ENCODE measurements at regions not wholly inside any gene's neighbourhood (a gene's known extent, or its start where the extent isn't known, plus 50 kb on each side); places are given as distances from the start of the nearest gene placed in this dataset.

DNA sequence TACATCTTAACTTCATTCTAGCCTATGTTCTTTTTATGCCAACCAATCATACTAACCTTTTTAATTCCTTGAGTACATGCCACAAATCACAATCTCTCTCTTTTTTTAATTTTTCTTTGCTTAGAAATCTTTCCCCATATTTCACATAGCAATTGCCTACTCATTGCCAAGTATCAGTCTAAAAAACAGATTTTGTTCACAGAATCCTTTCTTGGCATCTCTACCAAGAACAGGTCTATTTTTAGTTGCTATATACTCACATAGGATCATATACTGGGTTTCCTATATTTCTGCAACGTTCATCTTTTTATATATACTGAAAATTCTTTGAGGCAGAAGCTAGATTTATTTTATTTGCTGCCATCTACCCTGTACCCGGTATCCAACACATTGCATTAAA lies 292.1 kb downstream of the GASK1B start:
- no peak for DNase-seq (ENCODE audit: low spot score)

DNA sequence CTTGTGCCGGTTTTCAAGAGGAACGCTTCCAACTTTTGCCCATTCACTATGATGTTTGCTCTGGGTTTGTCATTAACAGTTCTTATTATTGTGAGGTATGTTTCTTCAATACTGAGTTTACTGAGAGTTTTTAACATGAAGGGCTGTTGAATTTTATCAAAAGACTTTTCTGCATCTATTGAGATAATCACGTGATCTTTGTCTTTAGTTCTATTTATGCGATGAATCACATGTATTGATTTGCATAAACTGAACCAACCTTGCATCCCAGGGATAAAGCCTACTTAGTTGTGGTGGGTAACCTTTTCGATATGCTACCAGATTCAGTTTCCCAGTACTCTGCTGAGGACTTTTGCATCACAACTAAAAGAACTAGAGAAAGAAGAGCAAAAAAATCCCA lies 318.0 kb downstream of the GASK1B start:
- no peak for DNase-seq (ENCODE audit: low spot score)

DNA sequence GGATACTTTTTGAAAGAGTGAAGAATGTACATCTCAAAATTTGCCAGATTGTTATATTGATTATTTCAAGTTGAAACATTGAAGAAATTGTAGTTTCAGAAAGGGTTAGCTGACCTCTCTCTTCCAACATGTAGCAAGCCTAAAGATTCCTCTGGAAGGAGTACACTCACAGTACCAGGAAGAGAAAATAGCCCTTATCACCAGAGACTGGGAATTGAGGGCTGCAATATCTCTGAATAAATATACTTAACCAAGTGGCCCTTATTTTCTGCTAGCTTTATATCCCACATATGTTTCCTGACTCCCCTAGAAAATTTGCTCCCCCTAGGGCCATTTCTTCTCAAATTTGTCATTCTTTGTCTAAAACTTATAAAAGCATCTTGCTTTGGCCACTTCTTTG lies 332.2 kb downstream of the GASK1B start:
- DNase-seq (ENCODE audit: low spot score) = no peak

DNA sequence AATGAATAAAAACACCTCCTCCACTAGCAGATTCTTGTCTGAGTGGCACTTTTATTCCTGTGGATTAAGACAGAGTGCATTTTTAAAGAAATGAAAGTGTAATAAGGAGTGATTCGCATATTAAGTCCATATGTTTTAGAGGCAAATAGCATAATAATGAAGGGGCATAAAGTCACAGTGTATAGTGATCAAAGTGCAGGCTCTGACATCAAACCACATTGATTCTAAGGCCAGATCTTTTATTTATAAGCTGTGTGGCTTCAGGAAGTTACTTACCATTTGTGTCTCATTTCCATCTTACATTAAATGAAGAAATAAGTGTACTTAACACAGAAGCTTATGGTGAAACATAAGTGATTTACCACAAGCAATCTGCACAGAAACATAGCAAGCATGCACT lies 332.8 kb downstream of the GASK1B start:
- DNase-seq (ENCODE audit: low spot score) = no peak

DNA sequence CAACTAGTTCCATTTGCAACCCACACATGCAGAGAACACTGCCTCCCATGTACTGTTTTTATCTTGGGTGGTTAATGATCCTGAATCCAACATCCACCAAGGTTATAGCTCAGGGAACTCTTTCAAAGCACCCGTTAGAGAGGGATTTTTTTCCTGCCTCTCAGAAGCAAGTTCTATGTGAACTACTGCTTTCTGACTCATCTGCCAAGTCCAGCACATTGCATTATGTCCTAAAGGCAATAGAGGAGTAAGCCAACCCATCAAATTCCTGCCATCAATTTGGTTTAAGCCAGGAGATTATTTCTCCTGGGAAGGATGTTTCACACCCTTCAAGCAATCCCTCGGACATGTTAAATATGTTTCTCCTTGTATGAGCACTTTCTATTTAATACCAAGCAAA lies 334.5 kb downstream of the GASK1B start:
- DNase-seq (ENCODE audit: low spot score) = no peak

DNA sequence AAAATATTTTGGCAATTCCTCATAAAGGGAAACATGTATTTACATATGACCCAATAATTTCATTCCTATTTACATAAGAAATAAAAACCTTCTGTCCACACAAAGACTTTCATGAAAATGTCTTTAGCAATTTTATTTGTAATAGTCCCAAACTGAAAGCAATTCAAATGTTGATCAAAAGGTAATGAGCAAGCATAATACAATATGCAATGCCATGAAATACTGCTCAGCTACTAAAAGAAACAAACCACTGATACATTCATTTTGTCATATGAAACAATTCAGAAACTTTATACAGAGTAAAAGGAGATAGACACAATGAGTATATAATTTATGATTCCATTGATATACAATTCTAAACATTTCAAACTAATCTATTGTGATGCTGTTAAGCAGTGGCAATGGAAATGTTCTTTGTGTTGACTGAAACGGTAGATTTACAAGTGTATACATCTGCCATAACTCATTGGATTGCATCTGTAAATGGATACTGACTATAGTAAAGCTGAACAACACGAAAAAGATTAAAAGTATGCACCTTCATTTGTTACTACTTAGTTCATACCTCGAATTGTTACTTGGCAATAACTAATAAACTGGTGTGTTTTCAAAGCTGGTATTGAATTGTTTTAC lies 335.6 kb downstream of the GASK1B start:
- DNase-seq (ENCODE audit: low spot score) = no peak

DNA sequence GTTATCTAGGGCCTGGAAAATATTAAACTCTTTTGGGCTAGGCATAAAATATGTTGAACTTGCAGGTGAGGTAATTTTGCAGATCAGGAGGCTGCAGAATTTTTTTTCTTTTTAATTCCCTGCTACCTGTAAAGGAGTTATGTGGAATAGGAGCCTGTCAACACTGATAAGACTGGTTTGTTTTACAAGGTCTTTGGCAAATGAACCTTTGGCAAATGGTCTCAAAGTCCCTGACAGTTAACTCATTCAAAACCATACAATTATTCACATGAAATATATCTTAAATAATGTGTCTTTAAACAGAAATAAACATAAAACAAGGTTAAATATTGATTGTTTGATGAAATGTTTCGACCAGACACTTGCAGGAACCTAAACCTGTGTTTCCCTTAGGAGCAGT lies 340.2 kb downstream of the GASK1B start:
- DNase-seq (ENCODE audit: low spot score) = no peak

DNA sequence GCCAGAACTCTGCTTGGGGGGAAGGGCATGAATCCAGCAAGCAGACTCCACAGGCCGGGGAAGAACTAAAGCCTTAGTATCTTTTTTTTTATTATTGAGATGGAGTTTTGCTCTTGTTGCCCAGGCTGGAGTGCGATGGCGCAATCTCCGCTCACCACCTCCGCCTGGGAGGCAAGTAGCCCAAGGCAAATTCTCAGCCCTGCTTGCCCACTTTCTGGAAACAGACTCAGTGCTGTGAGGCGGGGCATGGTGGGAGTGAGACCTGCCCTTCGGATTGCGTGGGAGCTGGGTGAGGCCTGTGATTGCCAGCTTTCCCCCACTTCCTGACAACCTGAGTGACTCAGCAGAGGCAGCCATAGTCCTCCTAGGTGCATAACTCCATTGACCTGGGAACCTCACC lies 348.8 kb downstream of the GASK1B start:
- no peak for DNase-seq (ENCODE audit: low spot score)

DNA sequence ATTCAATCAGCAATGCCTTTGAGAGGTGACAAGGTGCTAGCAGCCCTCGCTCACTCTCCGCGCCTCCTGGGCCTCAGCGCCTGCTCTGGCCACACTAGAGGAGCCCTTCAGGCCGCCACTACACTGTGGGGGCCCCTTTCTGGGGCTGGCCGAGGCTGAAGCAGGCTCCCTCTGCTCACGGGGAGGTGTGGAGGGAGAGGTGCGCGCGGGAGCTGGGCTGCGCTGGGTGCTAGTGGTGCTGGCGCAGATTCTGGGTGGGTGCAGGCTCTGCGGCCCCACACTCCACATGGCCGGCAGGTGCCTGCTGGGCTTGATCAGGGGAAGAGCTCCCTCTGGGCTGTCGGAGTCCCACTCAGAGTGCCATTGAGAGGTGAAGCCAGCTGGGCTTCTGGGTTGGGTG lies 351.0 kb downstream of the GASK1B start:
- DNase-seq (ENCODE audit: low spot score) = no peak

DNA sequence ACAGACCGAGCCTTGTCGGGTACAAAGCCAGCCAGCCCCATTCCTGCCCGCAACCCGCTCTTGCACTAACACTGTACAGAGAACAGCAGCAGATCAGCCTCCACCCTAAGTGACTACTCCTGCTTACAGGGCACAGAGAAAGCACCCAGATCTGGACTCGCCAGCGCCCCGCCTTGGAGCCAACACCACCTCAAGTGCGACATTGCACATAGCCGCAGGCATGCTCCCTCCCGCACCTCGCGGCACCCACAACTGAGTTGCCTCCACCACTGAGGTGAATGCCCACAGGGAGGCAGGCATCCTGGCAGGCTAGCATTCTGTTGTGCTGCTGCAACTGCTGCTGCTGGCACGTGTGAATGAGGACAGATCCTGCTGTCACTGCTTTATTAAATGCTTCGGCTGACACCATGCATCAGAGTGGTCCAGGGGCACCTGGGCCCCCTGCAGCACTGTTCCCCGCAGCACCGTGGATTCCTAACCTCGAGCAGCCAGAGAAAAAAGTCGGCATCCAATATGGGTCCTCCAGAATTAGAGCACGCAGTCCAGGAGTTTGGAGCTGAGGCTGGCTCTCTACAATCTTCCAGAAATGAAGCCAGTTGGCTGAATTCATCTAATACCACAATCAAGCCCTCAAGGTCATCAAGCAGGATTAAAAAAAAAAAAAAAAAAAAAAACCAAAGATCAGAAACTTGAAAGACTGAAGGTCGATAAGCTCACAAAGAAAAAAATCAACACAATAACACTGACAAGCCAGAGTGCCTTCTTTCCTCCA lies 352.9 kb downstream of the GASK1B start:
- DNase-seq (ENCODE audit: low spot score) = no peak

DNA sequence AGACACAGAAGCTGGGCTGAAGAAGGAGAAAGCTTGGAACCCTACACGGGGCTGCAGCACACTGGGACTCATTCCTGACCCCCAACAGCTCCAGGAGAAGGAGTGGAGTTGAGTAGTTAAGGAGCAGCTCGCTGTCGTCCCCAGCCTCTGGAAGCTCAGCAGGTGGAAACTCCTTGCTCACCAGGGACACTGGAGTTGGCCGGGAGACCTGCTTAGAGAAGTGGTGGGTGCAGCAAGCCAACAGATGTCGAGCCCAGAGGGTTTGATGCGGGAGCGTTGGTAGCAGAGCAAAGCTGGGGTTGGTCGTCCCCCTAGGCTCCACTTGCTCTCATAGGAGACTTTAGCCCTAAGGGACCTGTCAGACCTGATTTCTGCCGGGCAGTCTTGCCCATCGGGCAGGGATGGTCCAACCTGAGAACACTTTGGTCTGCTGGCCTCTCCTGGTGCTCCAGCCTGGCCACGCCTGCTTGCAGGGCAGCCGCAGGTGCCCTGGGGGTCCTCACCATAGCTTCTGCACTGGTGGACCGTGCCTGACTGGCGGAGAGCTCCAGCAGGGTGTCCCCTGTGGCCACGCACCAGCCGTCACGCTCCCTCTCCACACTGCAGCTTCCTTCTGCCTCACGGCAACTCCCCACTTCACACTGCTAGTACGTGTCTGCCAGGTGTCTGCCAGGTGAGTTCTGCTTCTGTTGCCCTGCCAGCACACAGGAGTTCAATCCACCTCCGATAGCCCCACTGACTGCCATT lies 353.7 kb downstream of the GASK1B start:
- DNase-seq (ENCODE audit: low spot score) = no peak

DNA sequence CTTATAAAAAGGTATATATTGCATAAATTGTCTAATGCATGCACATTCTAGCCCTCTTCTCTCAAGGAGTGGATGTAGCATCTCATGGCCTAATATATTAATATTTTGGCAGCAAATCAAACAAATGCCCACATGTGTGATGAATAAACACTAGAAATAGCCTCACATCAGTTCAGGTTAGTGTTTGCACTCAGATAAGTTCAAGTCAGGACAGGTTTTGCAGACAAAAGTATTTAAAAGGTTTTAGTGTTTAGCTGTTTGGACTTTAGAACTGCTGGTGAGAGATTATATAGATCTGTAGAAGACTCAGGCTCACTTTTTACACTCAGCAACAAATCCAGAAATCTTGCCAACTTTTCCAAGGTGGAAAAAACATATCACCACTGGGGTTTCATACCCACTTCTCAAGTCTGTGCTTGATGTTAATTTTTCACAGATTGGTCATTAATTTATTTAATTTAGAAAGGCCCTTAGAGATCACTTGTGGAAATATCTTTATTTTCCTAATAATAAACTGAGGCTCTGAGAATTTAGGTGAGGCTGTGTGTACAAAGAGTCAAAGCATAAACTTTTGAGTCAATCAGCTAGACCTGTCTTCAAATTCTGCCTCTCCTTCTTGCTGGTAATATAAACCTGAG lies 362.6 kb downstream of the GASK1B start:
- no peak for DNase-seq (ENCODE audit: low spot score)

DNA sequence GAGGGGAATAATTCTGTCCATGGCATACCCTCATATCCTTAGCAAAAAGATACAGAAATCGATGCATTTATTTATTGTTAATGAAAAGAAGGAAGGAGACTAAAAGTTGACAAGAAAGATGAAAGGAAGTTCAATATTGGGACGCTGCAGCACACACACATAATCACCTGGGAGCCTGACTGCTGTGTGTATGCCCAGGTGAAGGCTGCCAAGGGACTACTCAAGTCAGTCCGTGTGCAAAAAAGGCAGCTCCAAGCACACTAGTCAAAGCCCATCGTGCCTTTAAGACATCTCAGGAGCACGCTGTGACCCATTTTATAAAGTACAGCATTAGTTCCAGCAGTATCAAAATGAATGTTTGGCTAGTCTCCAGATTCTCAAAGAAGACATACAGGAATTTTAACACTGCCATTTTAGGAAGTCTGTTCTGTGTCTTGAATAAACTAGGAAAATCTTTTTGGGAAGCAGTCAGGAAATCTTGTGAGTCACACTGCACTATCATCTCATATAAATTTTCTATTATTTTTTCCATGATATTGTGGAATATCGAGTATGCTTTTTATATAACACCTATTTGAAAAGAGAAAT lies 363.9 kb downstream of the GASK1B start:
- DNase-seq (ENCODE audit: low spot score) = no peak

DNA sequence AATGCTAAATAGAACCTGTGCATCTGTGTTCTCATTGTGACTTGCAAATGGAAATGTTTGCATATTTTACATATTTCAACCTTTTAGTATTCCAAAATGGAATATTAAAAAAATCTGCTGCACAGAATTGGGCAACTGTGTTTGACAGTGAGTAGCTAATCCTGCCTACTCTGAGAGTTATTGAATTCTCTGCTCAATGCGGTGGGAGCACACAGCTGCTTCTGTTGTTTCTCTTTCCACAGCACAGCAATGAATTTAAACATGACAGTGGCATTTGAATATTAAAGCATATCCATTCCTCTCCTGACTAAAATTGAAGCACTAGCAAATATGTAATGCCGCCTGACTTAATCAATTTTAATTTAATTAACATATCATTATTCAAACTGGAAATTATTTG lies 366.6 kb downstream of the GASK1B start:
- DNase-seq (ENCODE audit: low spot score) = no peak

DNA sequence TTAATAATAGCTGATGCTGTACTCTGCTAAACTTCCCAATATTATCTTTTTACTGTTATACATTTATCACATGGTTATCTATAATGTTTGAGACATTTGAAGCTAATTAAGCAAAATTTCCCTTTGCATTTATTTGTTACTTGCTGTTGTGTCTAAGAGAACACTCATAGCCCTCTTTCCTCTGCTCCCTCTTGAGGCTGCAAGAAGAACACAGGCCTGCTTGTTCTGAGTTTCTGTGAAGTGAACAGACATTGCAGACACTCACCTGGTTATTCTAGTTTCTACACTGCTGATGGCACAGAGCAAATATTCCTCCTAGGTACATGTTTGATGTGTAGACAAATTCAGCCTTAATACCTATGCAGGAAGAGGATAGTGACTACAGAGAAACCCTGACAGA lies 367.8 kb downstream of the GASK1B start:
- no peak for DNase-seq (ENCODE audit: low spot score)

DNA sequence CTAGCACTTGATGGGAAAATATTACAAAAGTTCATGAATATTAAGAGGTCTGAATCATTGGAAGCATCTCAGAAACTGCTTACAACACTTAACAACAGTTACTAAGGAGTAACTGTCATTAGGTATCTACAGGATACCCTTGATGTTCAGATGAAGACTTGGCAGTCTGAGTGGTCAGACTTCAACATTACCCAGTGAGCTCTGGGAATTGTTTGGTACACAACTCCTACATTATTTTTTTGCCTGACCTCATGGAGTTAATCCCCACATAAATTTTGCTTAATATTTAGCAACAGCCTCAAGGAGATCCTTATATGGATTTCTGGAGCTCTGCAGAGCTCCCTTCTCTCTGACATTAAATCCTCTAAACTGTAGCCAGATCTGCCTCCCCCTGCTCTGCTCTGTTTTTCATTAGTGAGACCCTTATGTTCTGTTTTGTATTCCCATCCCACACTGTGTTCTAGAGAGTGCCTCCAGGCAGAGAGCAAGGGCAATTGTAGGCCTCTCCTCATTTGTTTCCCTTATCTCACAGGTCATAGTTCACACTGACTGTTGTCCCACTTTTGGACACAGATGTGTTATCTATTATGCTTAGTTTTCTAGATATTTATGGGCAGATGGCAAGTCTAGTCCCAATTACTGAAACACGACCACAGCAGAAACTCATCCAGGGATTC lies 368.8 kb downstream of the GASK1B start:
- no peak for DNase-seq (ENCODE audit: low spot score)

DNA sequence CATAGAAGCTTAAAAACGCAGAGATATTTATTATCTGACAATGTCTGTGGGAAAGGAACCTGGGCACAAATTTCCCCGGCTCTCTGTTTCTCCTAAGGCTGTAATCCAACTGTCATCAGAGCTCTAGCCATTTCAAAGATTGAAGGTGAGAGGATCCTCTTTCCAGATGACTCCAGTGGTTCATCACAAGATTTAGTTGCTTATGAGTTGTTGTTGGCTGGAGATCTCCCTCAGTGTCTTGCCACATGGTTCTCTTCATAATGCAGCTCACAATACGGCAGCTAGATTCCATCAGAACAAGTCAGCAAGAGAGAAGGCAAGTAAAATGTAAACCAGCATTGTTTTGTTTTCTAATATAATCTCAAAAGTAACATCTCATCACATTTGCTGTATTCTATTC lies 369.4 kb downstream of the GASK1B start:
- no peak for DNase-seq (ENCODE audit: low spot score)

DNA sequence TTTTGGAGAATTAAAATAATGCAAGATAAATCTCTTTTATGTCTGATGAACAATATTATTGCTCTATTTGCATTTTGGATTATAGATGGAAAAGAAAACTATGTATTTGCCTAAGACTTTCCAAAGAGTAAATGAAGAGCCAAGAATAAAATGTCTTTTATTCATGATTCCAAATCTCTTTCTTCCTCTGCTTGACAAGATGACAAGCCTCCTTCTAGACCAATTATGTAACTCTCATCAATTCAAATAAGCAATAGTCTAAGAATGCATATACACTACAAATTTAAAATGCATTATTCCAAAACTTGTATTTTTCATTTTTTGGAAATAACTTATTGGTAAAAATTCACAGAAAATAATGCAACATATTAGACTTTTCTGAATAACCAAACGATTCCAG lies 377.3 kb downstream of the GASK1B start:
- no peak for DNase-seq (ENCODE audit: low spot score)

DNA sequence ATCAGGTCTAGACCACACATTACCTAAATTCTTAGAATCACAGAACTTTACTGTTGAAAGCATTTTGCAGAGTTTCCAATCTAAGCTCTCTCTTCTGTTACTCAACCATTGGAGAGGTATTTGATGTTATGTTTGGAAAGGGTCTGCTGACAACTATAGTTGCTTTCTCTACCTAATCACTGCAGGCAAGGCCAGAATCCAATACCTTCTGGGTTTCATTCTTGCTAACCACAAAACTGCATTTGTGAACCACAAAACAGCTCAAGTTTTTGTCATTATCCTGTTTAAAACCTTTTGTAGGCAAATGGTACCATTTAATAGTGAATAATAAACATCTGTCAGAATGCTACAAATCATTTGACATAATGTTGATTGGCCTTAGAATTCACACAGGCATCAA lies 380.1 kb downstream of the GASK1B start:
- DNase-seq (ENCODE audit: low spot score) = no peak

DNA sequence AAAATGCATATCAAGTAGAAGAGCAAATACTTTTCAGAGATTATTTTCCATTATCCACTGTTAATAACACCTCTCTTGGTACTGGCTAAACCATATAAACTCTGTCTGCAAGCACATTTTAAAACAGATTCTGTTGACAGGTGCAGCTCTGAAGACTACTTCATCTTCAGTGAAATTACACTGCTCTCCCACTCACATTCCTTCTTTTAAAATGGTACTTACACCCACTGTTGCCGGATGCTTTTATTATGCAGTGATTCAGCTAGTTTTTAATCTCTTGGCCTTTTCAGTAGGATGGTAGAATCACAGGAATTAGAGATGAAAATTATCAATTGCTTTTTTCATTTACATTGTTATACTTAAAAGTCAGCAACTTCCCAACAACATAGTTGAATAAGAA lies 381.6 kb downstream of the GASK1B start:
- DNase-seq (ENCODE audit: low spot score) = no peak

DNA sequence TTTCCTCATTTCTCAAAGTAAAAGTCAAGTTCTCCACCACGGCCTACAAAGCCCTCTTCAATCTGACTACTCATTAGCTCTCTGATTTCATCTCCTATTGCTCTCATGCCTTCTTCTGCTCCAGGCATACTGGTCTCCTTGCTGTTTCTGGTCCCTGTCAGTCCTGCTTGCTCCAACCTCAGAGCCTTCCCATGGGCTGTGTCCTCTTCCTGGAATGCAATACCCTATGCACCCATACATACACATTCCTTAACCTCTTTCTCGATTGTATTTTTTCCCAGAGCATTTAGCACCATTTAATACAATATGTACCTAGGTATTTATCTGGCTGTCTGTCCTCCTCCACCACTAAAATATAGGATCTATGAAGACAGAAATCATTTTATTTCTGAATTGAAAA lies 385.2 kb downstream of the GASK1B start:
- no peak for DNase-seq (ENCODE audit: low spot score)

DNA sequence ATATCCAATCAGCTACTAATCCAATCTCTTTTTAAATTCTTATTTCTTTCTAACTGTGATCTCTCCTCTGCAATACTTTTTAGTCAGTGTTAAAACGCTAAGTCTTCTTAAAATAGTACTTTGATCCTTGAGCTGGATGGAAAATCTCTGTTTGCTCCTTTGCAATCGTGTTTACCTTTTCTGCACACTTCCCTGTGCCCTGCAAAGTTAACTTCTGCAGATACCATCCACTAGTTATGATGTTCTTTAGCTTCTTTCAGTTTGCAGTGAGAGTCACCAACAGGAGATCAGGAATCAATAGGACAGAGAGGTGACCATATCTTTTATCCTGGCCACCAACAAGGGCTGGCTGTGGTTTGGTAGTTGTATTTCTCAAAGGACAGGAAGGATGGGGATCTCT lies 391.5 kb downstream of the GASK1B start:
- DNase-seq (ENCODE audit: low spot score) = no peak
